NCI-H446 (cell line): ENCODE measurements at regions not wholly inside any gene's neighbourhood (a gene's known extent, or its start where the extent isn't known, plus 50 kb on each side); places are given as distances from the start of the nearest gene placed in this dataset.

ENCODE experiments used
- DNase-seq, 2 experiments: peaks; one replicate each; lab custom pipeline; 2025; lab: John Stamatoyannopoulos, UW

- DNase-seq = no peak
Observed at GRCh38 chr6:24016286-24016685, 109.7 kb upstream of the NRSN1 start.

- DNase-seq = no peak
Observed at GRCh38 chr6:24016857-24017256, 109.2 kb upstream of the NRSN1 start.

GRCh38 chr6:24019393-24019792, 106.6 kb upstream of the NRSN1 start:
- no peak for DNase-seq

- DNase-seq = no peak
Observed at GRCh38 chr6:24019830-24020229, 106.2 kb upstream of the NRSN1 start.

GRCh38 chr6:24026050-24026449, 100.0 kb upstream of the NRSN1 start:
- no peak for DNase-seq

- DNase-seq = peak in 1 of 2 experiments; percentile 11
Observed at GRCh38 chr6:24031496-24031895, 94.5 kb upstream of the NRSN1 start.

GRCh38 chr6:24032896-24033688, 92.9 kb upstream of the NRSN1 start:
- no peak for DNase-seq

- DNase-seq = no peak
Observed at GRCh38 chr6:24043848-24044247, 82.2 kb upstream of the NRSN1 start.

- DNase-seq = no peak
Observed at GRCh38 chr6:24051942-24052589, 73.9 kb upstream of the NRSN1 start.

- DNase-seq = no peak
Observed at GRCh38 chr6:24052590-24052961, 73.4 kb upstream of the NRSN1 start.

GRCh38 chr6:24053057-24053456, 73.0 kb upstream of the NRSN1 start:
- DNase-seq = no peak

- DNase-seq = no peak
Observed at GRCh38 chr6:24054388-24054787, 71.6 kb upstream of the NRSN1 start.

GRCh38 chr6:24056567-24056966, 69.4 kb upstream of the NRSN1 start:
- DNase-seq = no peak

GRCh38 chr6:24057030-24057429, 69.0 kb upstream of the NRSN1 start:
- DNase-seq = no peak

- DNase-seq = no peak
Observed at GRCh38 chr6:24060982-24061754, 64.8 kb upstream of the NRSN1 start.

GRCh38 chr6:24064106-24064505, 61.9 kb upstream of the NRSN1 start:
- DNase-seq = peak in 1 of 2 experiments; percentile 67

GRCh38 chr6:24064832-24065231, 61.2 kb upstream of the NRSN1 start:
- DNase-seq = no peak

- DNase-seq = peak; percentile 35 to 47
Observed at GRCh38 chr6:24069526-24069925, 56.5 kb upstream of the NRSN1 start.

GRCh38 chr6:24072038-24072746, 53.8 kb upstream of the NRSN1 start:
- DNase-seq = no peak

GRCh38 chr6:24076011-24076410, 50.0 kb upstream of the NRSN1 start:
- DNase-seq = no peak
